ENCODE measurements at regions not wholly inside any gene's neighbourhood (a gene's known extent, or its start where the extent isn't known, plus 50 kb on each side); places are given as distances from the start of the nearest gene placed in this dataset.
A peak's percentile ranks its signal among the peaks of the same experiment; 100 is the strongest.

DNA sequence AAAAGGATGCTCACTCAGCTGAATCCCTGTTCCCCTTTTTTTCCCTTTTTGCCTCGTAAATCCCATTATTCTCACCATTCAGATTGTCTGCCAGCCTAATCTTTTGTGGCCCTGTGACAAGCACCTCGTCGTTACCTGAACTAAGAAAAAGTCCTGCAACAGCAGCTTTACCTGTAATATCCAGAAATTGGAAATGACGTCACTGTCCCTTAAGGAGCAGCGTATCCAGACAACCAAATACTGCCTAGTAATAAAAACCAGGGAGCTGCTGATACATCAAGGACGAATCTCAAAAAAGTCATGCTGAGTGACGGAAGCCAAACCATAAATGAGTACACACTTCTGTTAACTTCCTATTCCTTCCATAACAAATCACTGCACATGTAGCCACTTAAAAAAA is 694.9 kb downstream of the GALR1 start:
- ChIA-PET CTCF (ENCODE audit: low intra/inter-chr PET ratio, low total read pairs) (no interaction called here), POLR2A (no interaction called here)
- Histone ChIP-seq H3K27ac (ENCODE audit: extremely low read length, insufficient read depth, low read length) (no peak overlapping the region), H3K36me3 (replicated peaks in 1 of 2; ENCODE audit: control insufficient read depth in 1 of 2, insufficient read depth in 2 of 2, low read length in 2 of 2) (no peaks in the 10 kb centered on the region), H4K20me1 (ENCODE audit: insufficient read depth, low read length) (no peaks in the 10 kb centered on the region), H2AFZ (ENCODE audit: low read length) (no peak overlapping the region), H3K9ac (ENCODE audit: insufficient read depth, low read depth, low read length) (no peak overlapping the region), H3K4me2 (ENCODE audit: low read depth, low read length) (no peak overlapping the region), H3K27me3 (ENCODE audit: control insufficient read depth in 1 of 2, insufficient read depth in 2 of 2, low read length in 2 of 2) (peaks cover 0 to 4% of the 10 kb centered on the region in 2 experiments; a peak in 1 of 5 replicates), H3K79me2 (ENCODE audit: insufficient read depth, low read length) (no peaks in the 10 kb centered on the region), H3K9me3 (ENCODE audit: low read length) (no peaks in the 10 kb centered on the region), H3K4me3 (replicated peaks in 1 of 3; ENCODE audit: insufficient read depth in 1 of 3, low read depth in 2 of 3, low read length in 3 of 3) (no peak overlapping the region), H3K4me1 (ENCODE audit: insufficient read depth, low read length) (no peaks in the 10 kb centered on the region)
- ATAC-seq (no peak), DNase-seq (ENCODE audit: low spot score) (no peak), FAIRE-seq (no peak)
- intact Hi-C loops (cut with micrococcal nuclease; ENCODE audit: unreplicated experiment) (no loop called here), in situ Hi-C loops (cut with HindIII; ENCODE audit: extremely low pct_ligation_motif_present, low pct_unique_long_range_greater_than_20kb) (no loop called here)
- TF ChIP-seq, protein P1, sequence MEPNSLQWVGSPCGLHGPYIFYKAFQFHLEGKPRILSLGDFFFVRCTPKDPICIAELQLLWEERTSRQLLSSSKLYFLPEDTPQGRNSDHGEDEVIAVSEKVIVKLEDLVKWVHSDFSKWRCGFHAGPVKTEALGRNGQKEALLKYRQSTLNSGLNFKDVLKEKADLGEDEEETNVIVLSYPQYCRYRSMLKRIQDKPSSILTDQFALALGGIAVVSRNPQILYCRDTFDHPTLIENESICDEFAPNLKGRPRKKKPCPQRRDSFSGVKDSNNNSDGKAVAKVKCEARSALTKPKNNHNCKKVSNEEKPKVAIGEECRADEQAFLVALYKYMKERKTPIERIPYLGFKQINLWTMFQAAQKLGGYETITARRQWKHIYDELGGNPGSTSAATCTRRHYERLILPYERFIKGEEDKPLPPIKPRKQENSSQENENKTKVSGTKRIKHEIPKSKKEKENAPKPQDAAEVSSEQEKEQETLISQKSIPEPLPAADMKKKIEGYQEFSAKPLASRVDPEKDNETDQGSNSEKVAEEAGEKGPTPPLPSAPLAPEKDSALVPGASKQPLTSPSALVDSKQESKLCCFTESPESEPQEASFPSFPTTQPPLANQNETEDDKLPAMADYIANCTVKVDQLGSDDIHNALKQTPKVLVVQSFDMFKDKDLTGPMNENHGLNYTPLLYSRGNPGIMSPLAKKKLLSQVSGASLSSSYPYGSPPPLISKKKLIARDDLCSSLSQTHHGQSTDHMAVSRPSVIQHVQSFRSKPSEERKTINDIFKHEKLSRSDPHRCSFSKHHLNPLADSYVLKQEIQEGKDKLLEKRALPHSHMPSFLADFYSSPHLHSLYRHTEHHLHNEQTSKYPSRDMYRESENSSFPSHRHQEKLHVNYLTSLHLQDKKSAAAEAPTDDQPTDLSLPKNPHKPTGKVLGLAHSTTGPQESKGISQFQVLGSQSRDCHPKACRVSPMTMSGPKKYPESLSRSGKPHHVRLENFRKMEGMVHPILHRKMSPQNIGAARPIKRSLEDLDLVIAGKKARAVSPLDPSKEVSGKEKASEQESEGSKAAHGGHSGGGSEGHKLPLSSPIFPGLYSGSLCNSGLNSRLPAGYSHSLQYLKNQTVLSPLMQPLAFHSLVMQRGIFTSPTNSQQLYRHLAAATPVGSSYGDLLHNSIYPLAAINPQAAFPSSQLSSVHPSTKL (CRISPR knock-in tag; IDR thresholded peaks at IDR 0.05): no peak
- no peak for TF ChIP-seq MED1 (CRISPR knock-in tag; IDR thresholded peaks at IDR 0.05)
- TF ChIP-seq ZFP36L1 (CRISPR knock-in tag; IDR thresholded peaks at IDR 0.05): no peak
- no peak for TF ChIP-seq PAWR (CRISPR knock-in tag; IDR thresholded peaks at IDR 0.05; ENCODE audit: borderline replicate concordance)
- peak; percentile 96 for TF ChIP-seq ATF7 (IDR thresholded peaks at IDR 0.05)
- TF ChIP-seq ATF7 (CRISPR knock-in tag; IDR thresholded peaks at IDR 0.05): no peak
- TF ChIP-seq CREB1 (IDR thresholded peaks at IDR 0.05): peak; percentile 92
- no peak for TF ChIP-seq CREB1 (CRISPR knock-in tag; IDR thresholded peaks at IDR 0.05)
- TF ChIP-seq, protein P2, sequence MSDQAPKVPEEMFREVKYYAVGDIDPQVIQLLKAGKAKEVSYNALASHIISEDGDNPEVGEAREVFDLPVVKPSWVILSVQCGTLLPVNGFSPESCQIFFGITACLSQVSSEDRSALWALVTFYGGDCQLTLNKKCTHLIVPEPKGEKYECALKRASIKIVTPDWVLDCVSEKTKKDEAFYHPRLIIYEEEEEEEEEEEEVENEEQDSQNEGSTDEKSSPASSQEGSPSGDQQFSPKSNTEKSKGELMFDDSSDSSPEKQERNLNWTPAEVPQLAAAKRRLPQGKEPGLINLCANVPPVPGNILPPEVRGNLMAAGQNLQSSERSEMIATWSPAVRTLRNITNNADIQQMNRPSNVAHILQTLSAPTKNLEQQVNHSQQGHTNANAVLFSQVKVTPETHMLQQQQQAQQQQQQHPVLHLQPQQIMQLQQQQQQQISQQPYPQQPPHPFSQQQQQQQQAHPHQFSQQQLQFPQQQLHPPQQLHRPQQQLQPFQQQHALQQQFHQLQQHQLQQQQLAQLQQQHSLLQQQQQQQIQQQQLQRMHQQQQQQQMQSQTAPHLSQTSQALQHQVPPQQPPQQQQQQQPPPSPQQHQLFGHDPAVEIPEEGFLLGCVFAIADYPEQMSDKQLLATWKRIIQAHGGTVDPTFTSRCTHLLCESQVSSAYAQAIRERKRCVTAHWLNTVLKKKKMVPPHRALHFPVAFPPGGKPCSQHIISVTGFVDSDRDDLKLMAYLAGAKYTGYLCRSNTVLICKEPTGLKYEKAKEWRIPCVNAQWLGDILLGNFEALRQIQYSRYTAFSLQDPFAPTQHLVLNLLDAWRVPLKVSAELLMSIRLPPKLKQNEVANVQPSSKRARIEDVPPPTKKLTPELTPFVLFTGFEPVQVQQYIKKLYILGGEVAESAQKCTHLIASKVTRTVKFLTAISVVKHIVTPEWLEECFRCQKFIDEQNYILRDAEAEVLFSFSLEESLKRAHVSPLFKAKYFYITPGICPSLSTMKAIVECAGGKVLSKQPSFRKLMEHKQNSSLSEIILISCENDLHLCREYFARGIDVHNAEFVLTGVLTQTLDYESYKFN (CRISPR knock-in tag; conservative IDR thresholded peaks at IDR 0.05): no peak
- BruUV-seq (replicated peaks): no TSS peak
- WGBS (ENCODE audit: low lambda C conversion rate): 2% methylated on average over 7 of the region's 7 CpGs

All from HepG2 (cell line).